DOHH2 (cell line): ENCODE measurements at regions not wholly inside any gene's neighbourhood (a gene's known extent, or its start where the extent isn't known, plus 50 kb on each side); places are given as distances from the start of the nearest gene placed in this dataset.

Experiments
- H3F3A ChIP-seq: fragments of 200-600 bp; sonication (generic), shearing (Covaris generic); 2 replicates; pipeline ENCODE4 v1.6.0; 2016; ENCODE audit warnings: antibody characterized with exemption, mild to moderate bottlenecking; ENCODE audit not compliant: control insufficient read depth, insufficient read depth
- H3K27ac ChIP-seq: fragments of 200-600 bp; sonication (generic); 2 replicates; pipeline ENCODE4 v1.5.1; 2014; ENCODE audit warnings: low read depth, mild to moderate bottlenecking, low read length, moderate library complexity
- H3K27me3 ChIP-seq: fragments of 200-600 bp; sonication (generic); 2 replicates; pipeline ENCODE4 v1.6.1; 2014; ENCODE audit warnings: mild to moderate bottlenecking, low read length, mixed read lengths; ENCODE audit not compliant: control insufficient read depth
- H3K36me3 ChIP-seq: fragments of 200-600 bp; sonication (generic); 2 replicates; pipeline ENCODE4 v1.6.1; 2014; ENCODE audit warnings: mild to moderate bottlenecking, low read length, moderate library complexity, mixed read lengths; ENCODE audit not compliant: control insufficient read depth
- H3K4me1 ChIP-seq: fragments of 200-600 bp; sonication (generic); 2 replicates; pipeline ENCODE4 v1.6.1; 2014; ENCODE audit warnings: mild to moderate bottlenecking, low read length, mixed read lengths; ENCODE audit not compliant: control insufficient read depth
- H3K4me2 ChIP-seq: fragments of 200-600 bp; sonication (generic); 2 replicates; pipeline ENCODE4 v1.6.0; 2014; ENCODE audit warnings: mild to moderate bottlenecking, low read length, moderate library complexity
- H3K4me3 ChIP-seq: fragments of 200-600 bp; sonication (generic); 2 replicates; pipeline ENCODE4 v1.5.1; 2014; ENCODE audit warnings: mild to moderate bottlenecking, low read length, mixed read lengths
- H3K79me2 ChIP-seq: fragments of 200-600 bp; sonication (generic); 2 replicates; pipeline ENCODE4 v1.6.1; 2014; ENCODE audit warnings: mild to moderate bottlenecking, low read length, mixed read lengths; ENCODE audit not compliant: control insufficient read depth
- H3K9me2 ChIP-seq: fragments of 200-600 bp; sonication (generic); replicated peaks from 2 replicates; pipeline ENCODE4 v1.6.1; 2014; ENCODE audit warnings: mild to moderate bottlenecking, low read length, mixed read lengths; ENCODE audit not compliant: control insufficient read depth
- H3K9me3 ChIP-seq: fragments of 200-600 bp; sonication (generic); 2 replicates; pipeline ENCODE4 v1.6.1; 2014; ENCODE audit warnings: antibody characterized with exemption, low read length, mixed read lengths; ENCODE audit not compliant: control insufficient read depth, insufficient read depth
- H4K20me1 ChIP-seq: fragments of 200-600 bp; sonication (generic); 2 replicates; pipeline ENCODE4 v1.6.0; 2014; ENCODE audit warnings: low read depth, mild to moderate bottlenecking, antibody characterized with exemption, low read length, moderate library complexity; ENCODE audit not compliant: control insufficient read depth, insufficient read depth
- CTCF ChIP-seq: fragments of 200-600 bp; sonication (generic); IDR thresholded peaks from one replicate; pipeline ENCODE4 v1.5.1; 2014; ENCODE audit warnings: antibody characterized with exemption, mild to moderate bottlenecking, low read depth, low read length; ENCODE audit not compliant: poor library complexity, severe bottlenecking
- EZH2phosphoT487 ChIP-seq: fragments of 200-600 bp; sonication (generic); IDR thresholded peaks from 2 replicates; pipeline ENCODE4 v1.6.1; 2017; ENCODE audit warnings: borderline replicate concordance, mild to moderate bottlenecking, antibody characterized with exemption, low read length, moderate library complexity, mixed read lengths

GRCh38 chr2:224165901-224166319 lies 126.8 kb upstream of the SERPINE2 start:
- no peaks in the 10 kb centered on the region for H4K20me1 ChIP-seq
- no peaks in the 10 kb centered on the region for H3K9me3 ChIP-seq
- no peaks in the 10 kb centered on the region for H3K9me2 ChIP-seq
- H3K27ac ChIP-seq = no peak overlapping the region
- no peaks in the 10 kb centered on the region for H3F3A ChIP-seq
- no peaks in the 10 kb centered on the region for H3K79me2 ChIP-seq
- H3K4me2 ChIP-seq = no peak overlapping the region
- H3K27me3 ChIP-seq = no peaks in the 10 kb centered on the region
- no peaks in the 10 kb centered on the region for H3K36me3 ChIP-seq
- TF ChIP-seq EZH2phosphoT487 (no peak), CTCF (no peak)
- no peak overlapping the region for H3K4me3 ChIP-seq
- no peaks in the 10 kb centered on the region for H3K4me1 ChIP-seq

- H3K27me3 ChIP-seq = no peaks in the 10 kb centered on the region
- H3K9me3 ChIP-seq = no peaks in the 10 kb centered on the region
- H3K9me2 ChIP-seq = no peaks in the 10 kb centered on the region
- H3K36me3 ChIP-seq = no peaks in the 10 kb centered on the region
- H3F3A ChIP-seq = no peaks in the 10 kb centered on the region
- no peak for TF ChIP-seq EZH2phosphoT487
- no peak for TF ChIP-seq CTCF
- H3K27ac ChIP-seq = no peak overlapping the region
- no peaks in the 10 kb centered on the region for H3K79me2 ChIP-seq
- no peaks in the 10 kb centered on the region for H3K4me1 ChIP-seq
- no peak overlapping the region for H3K4me2 ChIP-seq
- H4K20me1 ChIP-seq = no peaks in the 10 kb centered on the region
- H3K4me3 ChIP-seq = no peak overlapping the region
These were observed 124.7 kb upstream of the SERPINE2 start for GRCh38 chr2:224163566-224164307.

GRCh38 chr2:224162122-224162521 lies 123.0 kb upstream of the SERPINE2 start:
- Histone ChIP-seq H3K4me3 (no peak overlapping the region), H3F3A (no peaks in the 10 kb centered on the region), H3K4me1 (no peaks in the 10 kb centered on the region), H3K27ac (no peak overlapping the region), H4K20me1 (no peaks in the 10 kb centered on the region), H3K79me2 (no peaks in the 10 kb centered on the region), H3K4me2 (no peak overlapping the region), H3K9me3 (no peaks in the 10 kb centered on the region), H3K9me2 (no peaks in the 10 kb centered on the region), H3K36me3 (no peaks in the 10 kb centered on the region), H3K27me3 (no peaks in the 10 kb centered on the region)
- TF ChIP-seq CTCF (no peak), EZH2phosphoT487 (no peak)
